Uterus (tissue), 3 donors: ENCODE measurements at regions not wholly inside any gene's neighbourhood (a gene's known extent, or its start where the extent isn't known, plus 50 kb on each side); places are given as distances from the start of the nearest gene placed in this dataset.

Source experiments
- DNase-seq, 2 donors: peaks; one replicate each; pipeline ENCODE4 v3.0.0-alpha.2; 2019 to 2020
- H3K27ac ChIP-seq, 2 donors: fragments of 200-600 bp; sonication (generic); 1 replicate in 1 of 2; 2 replicates in 1 of 2; pipeline ENCODE4 v1.5.1; 2016 to 2018
- H3K27me3 ChIP-seq, 2 donors: fragments of 200-600 bp; sonication (generic); one replicate each; pipeline ENCODE4 v1.5.1; 2018 to 2019; ENCODE audit warnings: control low read depth in 1 of 2
- H3K36me3 ChIP-seq, 2 donors: fragments of 200-600 bp; sonication (generic); one replicate each; pipeline ENCODE4 v1.5.1; 2019; ENCODE audit warnings: control low read depth in 1 of 2
- H3K4me1 ChIP-seq, 2 donors: fragments of 200-600 bp; sonication (generic); one replicate each; pipeline ENCODE4 v1.5.1; 2018 to 2019; ENCODE audit warnings: control low read depth in 1 of 2
- H3K4me3 ChIP-seq, 2 donors: fragments of 200-600 bp; sonication (generic); 1 replicate in 1 of 2; 2 replicates in 1 of 2; pipeline ENCODE4 v1.5.1; 2018 to 2019; ENCODE audit warnings: mild to moderate bottlenecking in 1 of 2
- H3K9me3 ChIP-seq, 2 donors: fragments of 200-600 bp; sonication (generic); one replicate each; pipeline ENCODE4 v1.5.1; 2019; ENCODE audit warnings: control low read depth in 1 of 2
- POLR2A ChIP-seq, 2 donors: fragments of 450-650 bp; IDR thresholded peaks; one replicate each; pipeline ENCODE4 v1.6.1; 2016; ENCODE audit warnings: antibody characterized with exemption in 2 of 2, mild to moderate bottlenecking in 1 of 2, moderate library complexity in 1 of 2
- intact Hi-C: fragments of 100-400 bp; cut with DNase I; formaldehyde crosslinking; loops from one replicate; pipeline ENCODE4 v1.15.1; 2023; ENCODE audit warnings: low total_unique reads
- TF ChIP-seq, protein P1 (sequence below), 4 experiments: fragments of 200-600 bp in 2 of 4; fragments of 450-650 bp in 2 of 4; sonication (generic) in 2 of 4; IDR thresholded peaks; one replicate each; pipeline ENCODE4 v1.5.1; 2016 to 2019; ENCODE audit warnings: antibody characterized with exemption in 4 of 4, mild to moderate bottlenecking in 2 of 4, moderate library complexity in 1 of 4
- donor health status: DM: yes; HTN: yes; CAD: no.

DNA sequence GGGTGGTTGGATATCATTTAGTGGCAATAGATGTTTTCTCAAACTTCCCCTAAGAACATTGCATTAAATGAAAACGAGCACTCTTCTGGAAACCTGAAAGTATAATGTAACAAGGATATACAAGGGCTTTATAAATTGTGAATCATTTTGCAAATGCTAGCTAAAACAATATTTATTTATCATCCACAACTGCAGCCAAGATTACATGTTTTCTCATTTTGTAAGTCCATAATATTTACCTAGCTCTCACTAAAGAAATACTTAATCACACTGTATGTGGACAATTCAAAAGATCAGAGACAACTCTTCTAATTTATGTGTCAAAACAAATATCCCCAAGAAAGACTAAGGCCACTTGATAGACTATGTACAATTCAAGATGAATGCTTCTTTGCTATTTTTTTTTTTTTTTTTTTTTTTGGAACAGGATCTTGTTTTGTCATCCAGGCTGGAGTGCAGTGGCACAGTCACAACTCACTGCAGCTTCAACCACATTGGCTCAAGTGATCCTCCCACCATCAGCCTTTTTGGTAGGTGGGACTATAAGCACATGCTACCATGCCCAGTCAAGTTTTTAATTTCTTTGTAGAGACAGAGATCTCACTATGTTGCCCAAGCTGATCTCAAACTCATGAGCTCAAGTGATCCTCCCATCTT lies 427.7 kb upstream of the THBS1 start:
- DNase-seq: no peak
- intact Hi-C loops: no loop called here
- Histone ChIP-seq H3K27ac (no peak overlapping the region), H3K4me3 (no peak overlapping the region), H3K27me3 (no peaks in the 10 kb centered on the region), H3K4me1 (no peaks in the 10 kb centered on the region), H3K36me3 (no peaks in the 10 kb centered on the region), H3K9me3 (no peaks in the 10 kb centered on the region)
- TF ChIP-seq POLR2A (IDR thresholded peaks at IDR 0.05): no peak
- TF ChIP-seq, protein P1, sequence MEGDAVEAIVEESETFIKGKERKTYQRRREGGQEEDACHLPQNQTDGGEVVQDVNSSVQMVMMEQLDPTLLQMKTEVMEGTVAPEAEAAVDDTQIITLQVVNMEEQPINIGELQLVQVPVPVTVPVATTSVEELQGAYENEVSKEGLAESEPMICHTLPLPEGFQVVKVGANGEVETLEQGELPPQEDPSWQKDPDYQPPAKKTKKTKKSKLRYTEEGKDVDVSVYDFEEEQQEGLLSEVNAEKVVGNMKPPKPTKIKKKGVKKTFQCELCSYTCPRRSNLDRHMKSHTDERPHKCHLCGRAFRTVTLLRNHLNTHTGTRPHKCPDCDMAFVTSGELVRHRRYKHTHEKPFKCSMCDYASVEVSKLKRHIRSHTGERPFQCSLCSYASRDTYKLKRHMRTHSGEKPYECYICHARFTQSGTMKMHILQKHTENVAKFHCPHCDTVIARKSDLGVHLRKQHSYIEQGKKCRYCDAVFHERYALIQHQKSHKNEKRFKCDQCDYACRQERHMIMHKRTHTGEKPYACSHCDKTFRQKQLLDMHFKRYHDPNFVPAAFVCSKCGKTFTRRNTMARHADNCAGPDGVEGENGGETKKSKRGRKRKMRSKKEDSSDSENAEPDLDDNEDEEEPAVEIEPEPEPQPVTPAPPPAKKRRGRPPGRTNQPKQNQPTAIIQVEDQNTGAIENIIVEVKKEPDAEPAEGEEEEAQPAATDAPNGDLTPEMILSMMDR (IDR thresholded peaks at IDR 0.05): no peak

DNA sequence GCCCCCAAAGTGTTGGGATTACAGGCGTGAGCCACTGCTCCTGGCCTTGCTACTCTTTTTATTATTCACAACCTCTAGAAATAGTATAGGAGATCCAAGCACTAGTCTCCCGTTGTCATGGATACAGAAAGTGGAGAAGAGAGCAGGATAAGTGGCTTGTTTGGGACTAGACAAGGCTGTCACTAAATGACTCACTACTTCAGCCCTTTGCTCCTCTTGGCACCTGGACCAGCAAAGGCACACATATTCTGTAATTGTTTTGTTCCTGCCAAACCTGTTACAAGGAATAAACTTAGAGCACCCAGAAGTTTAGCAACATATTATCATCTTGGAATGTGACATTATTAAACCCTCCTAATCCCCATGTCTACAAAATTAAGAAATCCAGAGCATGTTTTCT lies 427.2 kb upstream of the THBS1 start:
- Histone ChIP-seq H3K27ac (peak overlapping the region in 1 of 2 donors; percentile 67), H3K9me3 (no peaks in the 10 kb centered on the region), H3K4me3 (no peak overlapping the region), H3K4me1 (no peaks in the 10 kb centered on the region), H3K36me3 (no peaks in the 10 kb centered on the region), H3K27me3 (no peaks in the 10 kb centered on the region)
- TF ChIP-seq, protein P1 (IDR thresholded peaks at IDR 0.05): no peak
- TF ChIP-seq POLR2A (IDR thresholded peaks at IDR 0.05): no peak
- no peak for DNase-seq
- intact Hi-C loops: no loop called here

DNA sequence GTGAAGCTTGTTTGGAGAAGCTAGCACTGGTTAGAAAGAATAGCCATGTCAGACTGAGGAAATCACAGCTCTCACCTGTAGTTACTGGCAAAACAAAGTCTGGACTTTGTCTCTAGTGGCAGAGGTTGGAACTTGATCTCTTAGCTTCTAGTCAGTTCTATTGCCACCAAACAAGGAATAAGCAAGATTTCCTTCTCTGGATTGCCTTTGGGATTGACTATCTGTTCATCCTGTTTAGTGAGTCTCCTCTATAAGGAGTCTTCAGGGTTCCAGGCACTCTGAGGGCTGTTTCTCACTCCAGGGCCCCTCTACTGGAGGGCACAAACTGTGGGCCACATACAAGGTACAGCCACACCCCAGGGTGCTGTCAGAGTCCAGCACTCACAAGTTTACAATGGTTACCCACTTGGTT lies 426.6 kb upstream of the THBS1 start:
- no peak overlapping the region for H3K4me3 ChIP-seq
- no peaks in the 10 kb centered on the region for H3K4me1 ChIP-seq
- peak overlapping the region; percentile 19 to 67 for H3K27ac ChIP-seq
- TF ChIP-seq, protein P1 (IDR thresholded peaks at IDR 0.05): peak in 2 of 4 experiments; percentile 6 to 18
- TF ChIP-seq POLR2A (IDR thresholded peaks at IDR 0.05): no peak
- H3K9me3 ChIP-seq: no peaks in the 10 kb centered on the region
- no peaks in the 10 kb centered on the region for H3K36me3 ChIP-seq
- no peaks in the 10 kb centered on the region for H3K27me3 ChIP-seq
- intact Hi-C loops: no loop called here
- DNase-seq: no peak

DNA sequence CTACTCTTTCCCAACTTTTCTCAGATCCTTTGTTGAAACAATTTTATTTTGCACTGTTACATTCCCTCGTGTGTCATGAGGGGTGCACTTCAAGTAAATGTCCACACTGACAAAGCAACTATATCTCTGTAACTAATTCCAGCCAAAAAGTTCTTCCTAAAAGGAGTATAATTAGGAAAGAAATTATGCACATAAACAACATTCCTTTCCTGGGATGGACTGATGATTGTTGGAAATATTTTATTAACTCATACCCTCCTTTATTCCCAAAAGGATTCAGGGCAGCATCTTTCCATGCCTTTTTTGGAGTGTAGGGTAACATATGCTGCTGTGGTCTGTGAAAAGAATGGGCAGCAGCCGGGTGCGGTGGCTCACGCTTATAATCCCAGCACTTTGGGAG lies 426.1 kb upstream of the THBS1 start:
- peak overlapping the region; percentile 59 to 67 for H3K27ac ChIP-seq
- intact Hi-C loops: no loop called here
- H3K4me3 ChIP-seq: no peak overlapping the region
- H3K27me3 ChIP-seq: no peaks in the 10 kb centered on the region
- TF ChIP-seq POLR2A (IDR thresholded peaks at IDR 0.05): no peak
- TF ChIP-seq, protein P1 (IDR thresholded peaks at IDR 0.05): no peak
- H3K4me1 ChIP-seq: no peaks in the 10 kb centered on the region
- H3K9me3 ChIP-seq: no peaks in the 10 kb centered on the region
- no peaks in the 10 kb centered on the region for H3K36me3 ChIP-seq
- no peak for DNase-seq

DNA sequence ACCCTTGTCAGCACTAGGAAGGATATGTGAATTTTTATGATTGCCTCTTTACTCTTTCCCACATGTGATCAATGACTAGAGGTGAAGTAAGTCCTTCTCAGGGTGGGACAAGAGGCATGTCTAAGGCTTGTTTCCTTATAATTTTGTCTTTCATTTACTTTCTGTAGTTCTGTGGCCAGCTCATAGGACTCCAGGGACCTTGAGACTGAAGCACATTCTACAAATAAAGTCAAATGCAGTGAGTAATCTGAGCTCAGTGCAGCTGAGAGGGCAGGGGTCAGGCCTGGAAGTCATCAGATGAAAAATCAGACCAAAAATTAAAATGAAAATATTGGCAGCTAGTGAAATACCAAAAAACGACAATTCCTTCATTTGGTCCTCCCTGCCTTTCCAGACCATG lies 424.7 kb upstream of the THBS1 start:
- no peaks in the 10 kb centered on the region for H3K9me3 ChIP-seq
- H3K4me3 ChIP-seq: no peak overlapping the region
- TF ChIP-seq POLR2A (IDR thresholded peaks at IDR 0.05): no peak
- TF ChIP-seq, protein P1 (IDR thresholded peaks at IDR 0.05): no peak
- no peaks in the 10 kb centered on the region for H3K27me3 ChIP-seq
- H3K27ac ChIP-seq: peak overlapping the region; percentile 59 to 67
- intact Hi-C loops: no loop called here
- DNase-seq: peak; percentile 23 to 30
- H3K36me3 ChIP-seq: no peaks in the 10 kb centered on the region
- no peaks in the 10 kb centered on the region for H3K4me1 ChIP-seq
